GM19467 (cell line): ENCODE measurements at regions not wholly inside any gene's neighbourhood (a gene's known extent, or its start where the extent isn't known, plus 50 kb on each side); places are given as distances from the start of the nearest gene placed in this dataset.

Experiments
- ATAC-seq: cut with Tn5 transposase; IDR thresholded peaks from one replicate; pipeline ENCODE4 v1.9.1; 2021; ENCODE audit warnings: mild to moderate bottlenecking, moderate library complexity; ENCODE audit not compliant: unreplicated experiment

- no peak for ATAC-seq
Measured at GRCh38 chr4:186885289-186885688, 161.6 kb upstream of the FAT1 start.

DNA sequence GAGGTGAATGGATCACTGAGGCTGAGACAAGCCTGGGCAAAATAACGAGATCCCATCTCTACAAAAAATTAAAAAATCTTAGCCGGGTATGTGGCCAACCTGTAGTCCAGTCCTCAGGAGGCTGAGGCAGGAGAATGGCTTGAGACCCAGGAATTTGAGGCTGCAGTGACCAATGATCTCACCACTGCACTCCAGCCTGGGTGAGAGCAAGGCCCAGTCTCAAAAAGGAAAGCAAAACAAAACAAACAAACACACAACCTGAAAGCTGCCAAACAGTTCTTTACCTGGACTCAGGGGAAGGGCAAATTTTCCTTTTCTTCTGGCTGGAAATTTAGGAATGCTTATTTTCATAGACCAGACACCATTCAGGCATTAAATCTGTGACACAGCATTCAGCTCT, 163.1 kb upstream of the FAT1 start:
- no peak for ATAC-seq

- no peak for ATAC-seq
Measured at GRCh38 chr4:186887291-186887700, 163.6 kb upstream of the FAT1 start.

- no peak for ATAC-seq
Measured at GRCh38 chr4:186887752-186888151, 164.1 kb upstream of the FAT1 start.

DNA sequence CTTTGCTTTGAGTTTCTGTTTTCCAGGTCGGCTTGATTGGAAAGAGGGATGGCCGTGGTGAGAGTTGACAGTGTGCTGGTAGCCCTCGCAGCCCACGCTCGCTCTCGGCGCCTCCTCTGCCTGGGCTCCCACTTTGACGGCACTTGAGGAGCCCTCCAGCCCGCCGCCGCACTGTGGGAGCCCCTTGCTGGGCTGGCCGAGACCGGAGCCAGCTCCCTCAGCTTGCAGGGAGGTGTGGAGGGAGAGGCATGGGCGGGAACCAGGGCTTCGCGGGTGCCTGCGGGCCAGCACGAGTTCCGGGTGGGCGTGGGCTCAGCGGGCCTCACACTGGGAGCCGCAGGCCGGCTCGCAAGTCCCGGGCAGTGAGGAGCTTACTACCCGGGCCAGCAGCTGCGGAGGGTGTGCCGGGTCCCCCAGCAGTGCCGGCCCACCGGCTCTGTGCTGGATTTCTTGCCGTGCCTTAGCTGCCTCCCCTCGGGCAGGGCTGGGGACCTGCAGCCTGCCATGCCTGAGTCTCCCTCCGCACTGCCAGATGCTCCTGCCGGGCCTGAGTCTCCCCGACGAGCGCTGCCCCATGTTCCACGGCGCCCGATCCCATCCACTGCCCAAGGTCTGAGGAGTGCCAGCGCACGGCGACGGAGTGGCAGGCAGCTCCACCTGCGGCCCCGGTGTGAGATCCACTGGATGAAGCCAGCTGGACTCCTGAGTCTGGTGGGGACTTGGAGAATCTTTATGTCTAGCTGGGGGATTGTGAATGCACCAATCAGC, 166.4 kb upstream of the FAT1 start:
- ATAC-seq, result no peak

- ATAC-seq, result no peak
Measured at GRCh38 chr4:186891859-186892486, 168.3 kb upstream of the FAT1 start.

DNA sequence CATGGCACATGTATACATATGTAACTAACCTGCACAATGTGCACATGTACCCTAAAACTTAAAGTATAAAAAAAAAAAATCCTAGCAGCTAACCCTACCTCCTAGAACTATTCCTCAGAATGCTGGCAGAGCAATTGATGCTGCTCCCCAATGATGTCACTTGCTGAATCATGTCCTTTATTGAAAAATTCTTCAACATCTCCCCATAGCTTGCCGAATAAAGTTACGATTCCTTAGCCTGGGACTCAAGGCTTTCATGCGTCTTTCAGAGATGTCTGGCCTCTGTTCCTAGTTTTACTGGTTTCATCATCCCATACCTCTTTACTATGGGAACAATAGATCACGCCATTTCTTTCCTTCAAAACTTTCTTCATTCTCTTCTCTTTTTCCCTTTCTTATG, 174.7 kb upstream of the FAT1 start:
- no peak for ATAC-seq

GRCh38 chr4:186900232-186900900, 176.7 kb upstream of the FAT1 start:
- no peak for ATAC-seq

DNA sequence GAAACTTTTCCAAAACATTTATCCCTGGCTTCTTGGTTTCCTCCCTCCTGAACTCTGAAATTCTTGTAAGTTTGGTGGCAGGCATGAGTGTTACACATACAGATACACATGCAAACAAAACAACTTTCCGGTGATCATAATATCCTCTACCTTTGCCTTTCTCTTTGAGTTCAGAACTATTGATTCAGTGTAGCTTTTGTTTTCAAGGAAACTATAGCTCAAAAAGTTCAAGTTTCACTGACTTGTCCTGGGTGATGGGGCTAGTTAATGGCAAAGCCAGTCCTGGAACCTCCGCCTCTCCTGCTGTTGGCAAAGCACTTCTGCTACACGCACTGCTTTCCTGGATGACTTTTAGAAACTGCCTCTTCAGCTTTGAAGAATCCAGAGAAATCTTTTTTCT, 177.3 kb upstream of the FAT1 start:
- ATAC-seq, result no peak

- ATAC-seq, result no peak
Measured at GRCh38 chr4:186901850-186902249, 178.2 kb upstream of the FAT1 start.

DNA sequence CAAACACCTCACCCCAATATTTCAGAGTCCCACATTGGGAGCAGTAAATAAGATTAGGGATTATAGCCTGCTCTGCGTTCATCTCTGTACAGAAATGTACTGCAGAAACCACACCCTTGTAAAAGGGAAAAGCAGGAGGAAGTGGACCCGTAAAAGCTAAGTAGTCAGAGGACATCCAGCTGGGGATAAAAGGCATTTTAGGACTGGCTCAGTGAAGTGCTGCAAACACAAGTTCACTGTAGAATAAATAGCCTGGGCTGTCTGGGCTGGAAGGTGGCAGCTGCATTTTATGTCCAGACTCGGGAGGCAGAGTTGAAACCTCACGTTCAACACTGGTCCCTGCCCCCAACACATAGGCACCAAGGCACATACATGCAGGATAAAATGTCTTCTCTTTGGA, 178.7 kb upstream of the FAT1 start:
- no peak for ATAC-seq

DNA sequence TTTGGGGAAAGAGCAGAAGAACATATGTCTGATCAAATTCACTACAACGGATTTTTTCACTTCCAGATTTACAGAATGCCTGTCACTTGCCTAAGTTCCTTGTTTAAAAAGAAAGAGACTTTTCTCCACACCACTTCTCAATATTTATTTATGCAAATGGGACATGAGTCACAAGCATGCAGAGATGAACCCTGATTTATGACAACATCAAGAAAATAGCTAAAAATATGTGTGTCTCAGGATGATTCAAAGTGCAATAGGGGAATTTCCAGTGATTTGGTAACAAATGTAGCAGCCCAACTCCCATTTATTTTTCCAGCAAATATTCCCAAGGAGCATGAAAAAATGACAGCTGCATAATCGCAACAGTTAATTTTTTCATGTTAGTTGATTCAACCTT, 180.4 kb upstream of the FAT1 start:
- ATAC-seq, result no peak

DNA sequence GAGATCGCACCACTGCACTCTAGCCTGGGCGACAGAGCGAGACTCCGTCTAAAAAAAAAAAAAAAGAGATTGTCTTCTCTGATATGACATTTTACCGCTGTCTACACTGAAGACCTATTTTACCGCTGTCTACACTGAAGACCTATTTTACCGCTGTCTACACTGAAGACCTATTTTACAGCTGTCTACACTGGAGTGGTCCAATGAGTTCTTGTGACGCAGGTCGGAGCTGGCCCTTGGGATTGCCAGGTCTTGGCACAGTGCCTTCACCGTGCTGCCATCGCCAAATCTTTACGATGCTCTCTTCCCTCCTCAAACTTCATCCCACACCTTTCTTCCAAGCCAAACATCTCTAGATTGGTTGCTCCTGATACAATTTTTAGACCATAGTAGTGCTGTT, 183.1 kb upstream of the FAT1 start:
- ATAC-seq, result no peak

DNA sequence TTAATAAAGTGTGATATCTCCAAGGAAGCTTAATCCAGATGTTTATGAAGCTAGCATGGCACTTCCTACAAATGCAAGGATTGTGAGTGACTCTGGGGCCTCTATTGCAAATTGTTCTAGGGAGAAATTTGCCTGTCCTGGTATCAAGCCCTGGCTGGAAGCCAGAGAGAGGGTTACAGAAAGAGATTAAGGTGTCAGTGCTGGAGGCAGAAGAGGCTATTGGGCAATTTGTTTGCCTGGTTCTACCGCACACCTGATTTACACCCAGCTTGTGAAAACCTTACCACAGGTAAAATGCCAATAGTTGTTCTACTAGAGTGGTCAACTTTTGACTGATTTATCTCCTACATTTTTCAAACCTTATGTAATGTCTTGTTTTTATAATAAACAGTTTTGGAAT, 186.7 kb upstream of the FAT1 start:
- no peak for ATAC-seq

DNA sequence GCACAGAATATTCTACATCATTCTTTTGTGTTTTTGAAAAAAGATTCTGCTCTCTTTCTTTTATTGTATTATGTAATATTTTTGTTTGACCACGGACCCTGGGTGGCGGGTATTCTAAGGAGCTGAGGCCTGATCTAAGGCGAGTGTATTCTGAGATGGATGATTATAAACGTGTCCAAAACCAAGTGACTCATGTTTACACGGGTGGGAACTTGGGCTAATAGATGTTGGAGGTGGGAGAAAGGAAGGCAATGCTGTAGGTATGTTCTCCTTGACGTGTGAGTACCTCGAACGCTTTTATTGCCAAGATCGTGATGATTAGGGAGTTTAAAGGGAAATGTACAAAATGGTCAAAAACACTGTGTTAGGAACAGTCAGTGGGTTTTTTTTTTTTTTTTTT, 188.9 kb upstream of the FAT1 start:
- ATAC-seq, result no peak

DNA sequence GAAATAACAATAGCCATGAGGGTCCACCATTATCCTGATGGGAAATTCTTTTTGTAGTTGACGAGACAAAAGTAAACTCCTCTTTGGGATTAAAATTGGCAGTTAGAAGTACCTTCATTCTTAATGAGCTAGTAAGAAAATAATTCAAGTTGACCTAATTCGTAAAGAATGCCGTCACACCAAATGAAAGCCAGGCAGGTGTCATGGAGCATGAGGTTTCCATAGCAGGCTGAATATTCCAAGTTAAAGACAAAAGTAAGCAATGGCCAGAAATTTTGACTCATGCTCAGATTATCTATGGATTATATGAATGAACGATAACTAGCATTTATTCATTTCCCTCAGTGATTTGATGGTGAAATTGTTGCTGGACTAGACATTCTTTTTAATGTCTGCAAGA, 192.2 kb upstream of the FAT1 start:
- ATAC-seq, result no peak

DNA sequence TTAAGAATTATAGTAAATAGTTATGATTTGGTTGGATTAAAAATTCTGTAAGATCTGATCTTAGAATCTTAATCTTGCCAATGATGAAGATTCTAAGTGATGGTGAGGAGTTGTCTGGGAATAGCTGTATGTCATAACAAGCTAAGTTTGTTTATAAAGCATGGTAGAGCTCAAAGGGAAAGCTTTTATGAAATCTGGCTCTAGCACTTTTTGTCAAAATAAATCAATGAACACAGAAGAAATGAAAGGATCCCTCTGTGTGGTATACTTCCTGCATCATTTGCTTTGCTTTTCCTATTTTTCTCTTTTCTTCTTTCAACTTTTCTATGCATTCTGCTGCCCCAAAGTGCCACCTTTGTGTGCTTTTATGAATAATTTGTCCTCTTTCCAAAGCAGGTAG, 193.5 kb upstream of the FAT1 start:
- ATAC-seq, result no peak

DNA sequence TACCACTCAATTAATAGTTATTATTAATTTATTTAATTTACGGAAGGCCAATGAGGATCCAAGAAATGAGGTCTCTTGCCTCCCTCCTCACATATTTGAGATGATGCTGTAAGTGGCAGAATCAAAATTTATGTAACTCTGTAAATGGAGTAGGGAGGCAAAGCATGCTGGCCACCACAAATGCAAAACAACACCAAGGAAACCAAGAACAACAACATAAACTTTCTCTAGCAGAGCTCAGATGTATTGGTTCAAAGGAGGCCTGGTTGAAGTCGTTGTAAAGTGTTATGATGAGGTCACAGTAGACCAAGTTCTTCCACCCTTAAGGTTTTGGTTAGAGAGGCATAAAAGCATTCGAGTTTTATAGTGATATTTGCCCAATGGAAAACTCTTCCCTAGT, 194.8 kb upstream of the FAT1 start:
- no peak for ATAC-seq

DNA sequence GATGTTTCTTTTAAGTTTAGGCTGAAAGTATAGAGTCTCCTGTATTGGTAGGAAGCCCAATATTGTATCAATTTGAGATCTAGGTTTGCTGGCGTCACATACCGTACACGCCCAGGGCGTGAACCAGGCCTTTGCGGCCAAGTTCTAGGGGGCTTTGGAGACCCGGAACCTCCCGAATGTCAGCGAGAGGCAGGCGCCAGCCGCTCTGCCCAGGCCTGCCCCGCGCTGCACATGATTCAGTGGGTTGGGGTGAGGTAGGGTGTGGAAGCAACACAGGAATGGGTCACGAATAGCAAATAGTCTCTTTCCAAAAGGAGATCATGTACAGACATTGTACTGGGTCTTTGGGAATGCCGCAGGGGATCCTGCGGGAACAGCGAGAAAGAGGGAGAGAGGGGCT, 195.7 kb upstream of the FAT1 start:
- ATAC-seq, result no peak

DNA sequence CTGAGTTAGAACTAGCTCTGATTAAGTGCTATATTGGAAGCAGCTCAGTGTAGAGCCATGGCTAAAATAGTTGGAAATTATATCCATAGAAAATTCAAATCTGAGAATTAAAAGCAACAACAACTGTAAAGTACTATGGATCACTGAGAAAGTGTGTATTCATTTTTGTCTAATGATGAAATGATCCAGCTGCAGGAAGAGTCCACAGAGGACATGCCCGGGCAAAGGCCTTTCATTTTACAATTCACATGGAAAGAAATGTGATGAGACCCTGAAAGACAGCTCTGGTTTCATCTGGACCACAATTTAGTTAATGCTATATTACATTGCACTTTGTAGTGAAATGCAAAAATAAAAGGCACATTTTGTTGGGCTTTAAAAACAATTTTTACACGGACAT, 196.8 kb upstream of the FAT1 start:
- no peak for ATAC-seq

- ATAC-seq, result no peak
Measured at GRCh38 chr4:186920992-186921391, 197.3 kb upstream of the FAT1 start.

DNA sequence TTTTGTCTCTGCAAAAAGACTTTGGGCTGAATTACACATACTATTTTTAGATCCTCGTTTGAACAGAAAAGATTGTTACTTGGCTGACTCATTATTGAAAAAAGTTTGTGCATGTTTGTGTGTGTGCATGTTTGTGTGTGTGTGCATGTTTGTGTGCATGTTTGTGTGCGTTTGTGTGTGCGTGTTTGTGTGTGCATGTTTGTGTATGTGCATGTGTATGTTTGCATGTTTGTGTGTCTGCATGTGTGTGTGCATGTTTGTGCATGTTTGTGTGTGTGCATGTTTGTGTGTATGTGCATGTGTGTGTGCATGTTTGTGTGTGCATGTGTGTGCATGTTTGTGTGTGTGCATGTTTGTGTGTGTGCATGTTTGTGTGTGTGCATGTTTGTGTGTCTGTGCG, 201.1 kb upstream of the FAT1 start:
- no peak for ATAC-seq
